ENCODE measurements at regions not wholly inside any gene's neighbourhood (a gene's known extent, or its start where the extent isn't known, plus 50 kb on each side); places are given as distances from the start of the nearest gene placed in this dataset.

DNA sequence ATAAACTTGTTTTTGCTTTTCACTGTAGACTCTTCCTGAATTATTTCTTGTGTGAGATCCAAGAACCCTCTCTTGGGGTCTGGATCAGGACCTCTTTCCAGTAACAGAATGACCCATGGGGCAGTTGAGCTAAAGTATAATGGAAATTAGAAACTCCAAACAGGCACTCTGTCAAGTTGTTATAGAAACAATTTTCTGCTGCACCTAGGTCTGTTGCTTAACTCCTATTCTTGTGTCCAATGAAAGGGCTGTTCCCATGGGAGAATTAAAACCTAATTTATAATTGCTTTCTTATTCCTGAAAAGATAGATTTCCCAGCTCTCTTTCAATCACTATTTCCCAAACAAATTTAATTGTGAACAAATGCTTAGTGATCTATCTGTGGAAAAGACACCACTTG, 1341.3 kb upstream of the PIK3C3 start:
- no peak for DNase-seq (ENCODE audit: low read depth)
- Histone ChIP-seq H3K4me3 (ENCODE audit: low read depth, low read length) (no peak overlapping the region), H3K36me3 (ENCODE audit: control insufficient read depth, insufficient read depth, low read length) (no peaks in the 10 kb centered on the region), H3K27me3 (ENCODE audit: control insufficient read depth, insufficient read depth, low read length) (no peaks in the 10 kb centered on the region)
- TF ChIP-seq, protein P1, sequence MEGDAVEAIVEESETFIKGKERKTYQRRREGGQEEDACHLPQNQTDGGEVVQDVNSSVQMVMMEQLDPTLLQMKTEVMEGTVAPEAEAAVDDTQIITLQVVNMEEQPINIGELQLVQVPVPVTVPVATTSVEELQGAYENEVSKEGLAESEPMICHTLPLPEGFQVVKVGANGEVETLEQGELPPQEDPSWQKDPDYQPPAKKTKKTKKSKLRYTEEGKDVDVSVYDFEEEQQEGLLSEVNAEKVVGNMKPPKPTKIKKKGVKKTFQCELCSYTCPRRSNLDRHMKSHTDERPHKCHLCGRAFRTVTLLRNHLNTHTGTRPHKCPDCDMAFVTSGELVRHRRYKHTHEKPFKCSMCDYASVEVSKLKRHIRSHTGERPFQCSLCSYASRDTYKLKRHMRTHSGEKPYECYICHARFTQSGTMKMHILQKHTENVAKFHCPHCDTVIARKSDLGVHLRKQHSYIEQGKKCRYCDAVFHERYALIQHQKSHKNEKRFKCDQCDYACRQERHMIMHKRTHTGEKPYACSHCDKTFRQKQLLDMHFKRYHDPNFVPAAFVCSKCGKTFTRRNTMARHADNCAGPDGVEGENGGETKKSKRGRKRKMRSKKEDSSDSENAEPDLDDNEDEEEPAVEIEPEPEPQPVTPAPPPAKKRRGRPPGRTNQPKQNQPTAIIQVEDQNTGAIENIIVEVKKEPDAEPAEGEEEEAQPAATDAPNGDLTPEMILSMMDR (IDR thresholded peaks at IDR 0.05; ENCODE audit: insufficient read depth, low read length, poor library complexity, severe bottlenecking) = no peak

DNA sequence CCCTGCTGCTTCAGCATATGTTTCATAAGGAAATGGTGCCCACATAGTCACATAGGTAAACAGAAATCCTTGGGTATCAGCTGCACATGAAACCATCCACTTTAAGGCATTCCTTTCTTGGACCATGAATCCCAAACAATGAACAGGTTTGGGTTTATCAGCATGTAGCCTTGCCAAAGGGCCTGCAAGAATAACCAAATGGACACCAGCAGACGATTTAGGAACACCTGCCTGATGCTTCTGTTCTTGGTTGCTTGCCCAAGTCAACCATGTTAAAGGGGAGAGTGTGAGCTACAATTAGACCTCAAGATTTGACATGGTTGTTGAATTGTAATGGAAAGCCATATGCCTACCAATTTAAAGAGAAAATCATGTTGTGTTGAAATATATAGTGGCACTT, 1342.7 kb upstream of the PIK3C3 start:
- Histone ChIP-seq H3K36me3 (ENCODE audit: control insufficient read depth, insufficient read depth, low read length) (no peaks in the 10 kb centered on the region), H3K4me3 (ENCODE audit: low read depth, low read length) (no peak overlapping the region), H3K27me3 (ENCODE audit: control insufficient read depth, insufficient read depth, low read length) (no peaks in the 10 kb centered on the region)
- TF ChIP-seq, protein P1 (IDR thresholded peaks at IDR 0.05; ENCODE audit: insufficient read depth, low read length, poor library complexity, severe bottlenecking) = no peak
- no peak for DNase-seq (ENCODE audit: low read depth)

DNA sequence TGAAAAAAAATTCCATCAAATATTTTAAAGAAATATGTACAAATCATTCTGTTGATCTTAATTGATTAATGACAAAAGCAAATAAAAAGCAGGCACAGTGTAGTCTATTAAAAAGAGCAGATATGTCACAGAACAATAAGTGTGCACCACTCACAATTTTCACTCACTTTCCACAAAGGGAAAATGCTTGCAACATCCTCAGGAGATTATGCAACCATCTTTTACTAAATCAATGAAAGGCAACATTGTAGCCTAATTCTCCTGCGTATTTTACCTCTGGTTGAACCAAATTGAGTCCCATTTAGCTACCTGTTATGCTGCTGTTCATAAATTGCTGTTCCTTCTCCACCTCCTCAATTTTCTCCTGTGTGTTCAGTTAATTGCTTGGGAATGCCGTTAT, 1346.8 kb upstream of the PIK3C3 start:
- Histone ChIP-seq H3K27me3 (ENCODE audit: control insufficient read depth, insufficient read depth, low read length) (no peaks in the 10 kb centered on the region), H3K36me3 (ENCODE audit: control insufficient read depth, insufficient read depth, low read length) (no peaks in the 10 kb centered on the region), H3K4me3 (ENCODE audit: low read depth, low read length) (no peak overlapping the region)
- TF ChIP-seq, protein P1 (IDR thresholded peaks at IDR 0.05; ENCODE audit: insufficient read depth, low read length, poor library complexity, severe bottlenecking) = no peak
- DNase-seq (ENCODE audit: low read depth) = no peak

DNA sequence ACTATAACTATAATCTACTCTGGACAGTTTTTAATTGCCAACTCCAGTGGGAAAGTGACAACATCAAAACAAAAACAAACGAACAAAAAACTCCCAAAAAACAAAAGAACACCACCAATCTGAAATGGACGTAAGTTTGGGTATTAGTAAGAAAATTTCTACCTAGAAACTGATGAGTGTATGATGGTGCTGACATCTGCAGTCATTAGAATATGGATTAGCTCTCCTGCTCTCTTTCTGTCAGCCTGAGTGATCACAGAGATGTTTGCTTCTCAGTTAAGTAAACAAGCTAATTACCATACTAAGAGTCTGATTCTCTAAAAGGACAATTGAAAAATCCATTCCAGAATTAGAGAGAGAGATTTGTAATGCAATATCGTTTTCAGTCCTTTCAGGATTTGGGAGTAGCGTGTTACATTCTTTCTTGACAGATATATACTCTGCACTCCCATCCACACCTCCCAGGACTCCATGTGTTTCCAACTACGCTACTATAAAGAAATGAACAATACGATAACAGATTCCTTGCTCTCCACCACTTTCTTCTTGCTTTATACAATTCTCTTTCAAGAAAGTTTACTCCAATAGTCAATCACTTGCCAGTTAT, 1347.4 kb upstream of the PIK3C3 start:
- DNase-seq (ENCODE audit: low read depth) = no peak
- no peaks in the 10 kb centered on the region for H3K36me3 ChIP-seq (ENCODE audit: control insufficient read depth, insufficient read depth, low read length)
- no peaks in the 10 kb centered on the region for H3K27me3 ChIP-seq (ENCODE audit: control insufficient read depth, insufficient read depth, low read length)
- no peak overlapping the region for H3K4me3 ChIP-seq (ENCODE audit: low read depth, low read length)
- TF ChIP-seq, protein P1 (IDR thresholded peaks at IDR 0.05; ENCODE audit: insufficient read depth, low read length, poor library complexity, severe bottlenecking) = no peak

DNA sequence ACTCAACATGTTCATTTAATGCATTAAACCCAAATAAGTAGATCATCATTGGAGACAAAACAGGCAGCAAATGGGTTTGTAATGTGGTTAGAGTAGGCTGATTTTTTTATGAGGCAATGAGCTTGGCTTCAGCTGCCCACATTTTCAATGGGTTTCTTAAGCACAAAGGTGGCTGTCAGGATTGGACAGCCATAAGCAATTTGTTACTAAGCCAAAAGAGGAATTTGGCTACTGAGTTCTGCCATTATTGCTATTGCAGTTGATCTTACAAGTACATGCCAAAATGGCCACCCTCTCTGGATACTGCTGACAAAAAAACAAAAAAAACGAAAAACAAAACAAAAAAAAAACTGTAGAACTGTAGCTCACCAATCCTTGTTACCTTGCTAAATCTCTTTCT, 1348.0 kb upstream of the PIK3C3 start:
- Histone ChIP-seq H3K27me3 (ENCODE audit: control insufficient read depth, insufficient read depth, low read length) (no peaks in the 10 kb centered on the region), H3K36me3 (ENCODE audit: control insufficient read depth, insufficient read depth, low read length) (no peaks in the 10 kb centered on the region), H3K4me3 (ENCODE audit: low read depth, low read length) (no peak overlapping the region)
- DNase-seq (ENCODE audit: low read depth) = no peak
- TF ChIP-seq, protein P1 (IDR thresholded peaks at IDR 0.05; ENCODE audit: insufficient read depth, low read length, poor library complexity, severe bottlenecking) = no peak

DNA sequence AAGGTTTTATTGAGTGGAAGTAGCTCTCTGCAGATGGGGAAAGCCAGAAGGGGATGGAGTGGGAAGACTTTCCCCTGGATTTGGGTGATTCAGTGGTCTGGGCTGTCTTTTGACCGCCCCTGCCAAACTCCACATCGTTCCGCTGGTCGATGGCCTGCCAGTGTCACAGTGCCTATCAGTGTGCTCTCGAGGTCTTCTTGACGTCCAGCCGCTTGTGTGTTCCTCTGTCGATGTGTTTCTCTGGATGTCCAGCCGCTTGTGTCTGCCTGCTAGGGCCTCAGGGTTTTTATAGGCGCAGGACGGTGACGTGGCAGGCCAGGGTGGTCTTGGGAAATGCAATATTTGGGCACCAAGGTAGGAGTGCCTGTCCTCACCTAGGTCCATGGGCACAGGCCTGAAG, 1371.4 kb upstream of the PIK3C3 start:
- TF ChIP-seq, protein P1 (IDR thresholded peaks at IDR 0.05; ENCODE audit: insufficient read depth, low read length, poor library complexity, severe bottlenecking) = no peak
- Histone ChIP-seq H3K4me3 (ENCODE audit: low read depth, low read length) (no peak overlapping the region), H3K27me3 (ENCODE audit: control insufficient read depth, insufficient read depth, low read length) (no peaks in the 10 kb centered on the region), H3K36me3 (ENCODE audit: control insufficient read depth, insufficient read depth, low read length) (no peaks in the 10 kb centered on the region)
- no peak for DNase-seq (ENCODE audit: low read depth)

Measured in kidney epithelial cell (primary cell).